H1 (cell line): ENCODE measurements at regions not wholly inside any gene's neighbourhood (a gene's known extent, or its start where the extent isn't known, plus 50 kb on each side); places are given as distances from the start of the nearest gene placed in this dataset.

Experiments used
- CEBPB ChIP-seq: IDR thresholded peaks from 2 replicates; pipeline ENCODE4 v1.6.1; 2012; ENCODE audit warnings: low read depth, low read length
- FOSL1 ChIP-seq: IDR thresholded peaks from 2 replicates; pipeline ENCODE4 v1.6.1; 2011; ENCODE audit warnings: mild to moderate bottlenecking, low read depth, low read length, moderate library complexity; ENCODE audit not compliant: insufficient read depth
- RNF2 ChIP-seq: fragments of 200-900, 300-1000 bp; sonication (generic); IDR thresholded peaks from 2 replicates; pipeline ENCODE4 v1.7.1; 2016; ENCODE audit warnings: borderline replicate concordance, low read depth, mild to moderate bottlenecking, antibody characterized with exemption, low read length; ENCODE audit not compliant: poor library complexity, severe bottlenecking; ENCODE audit errors: missing control alignments
- TF ChIP-seq, protein P1 (sequence below): IDR thresholded peaks from 2 replicates; pipeline ENCODE4 v1.6.1; 2012; ENCODE audit warnings: inconsistent platforms

DNA sequence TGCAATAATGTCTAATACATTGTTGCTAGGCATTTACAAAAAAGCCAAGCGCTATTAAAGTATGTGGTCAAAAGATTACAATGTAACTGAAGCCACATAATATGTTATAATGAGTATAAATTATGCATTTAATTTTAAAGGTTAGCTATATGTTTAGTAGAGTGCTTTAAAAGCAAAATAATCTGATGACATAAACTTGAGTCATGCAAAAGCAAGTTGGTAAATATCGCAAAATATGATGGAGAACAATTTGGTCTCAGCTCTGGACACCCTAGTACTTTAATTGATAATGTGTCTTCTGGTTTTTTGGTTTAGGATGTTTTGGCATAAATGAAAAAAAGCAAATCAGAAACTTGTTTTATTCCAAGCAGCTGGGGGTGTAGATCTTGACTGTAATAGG lies 188.6 kb upstream of the RREB1 start (continued):
- TF ChIP-seq CEBPB (no peak), RNF2 (no peak), FOSL1 (no peak)
- TF ChIP-seq, protein P1, sequence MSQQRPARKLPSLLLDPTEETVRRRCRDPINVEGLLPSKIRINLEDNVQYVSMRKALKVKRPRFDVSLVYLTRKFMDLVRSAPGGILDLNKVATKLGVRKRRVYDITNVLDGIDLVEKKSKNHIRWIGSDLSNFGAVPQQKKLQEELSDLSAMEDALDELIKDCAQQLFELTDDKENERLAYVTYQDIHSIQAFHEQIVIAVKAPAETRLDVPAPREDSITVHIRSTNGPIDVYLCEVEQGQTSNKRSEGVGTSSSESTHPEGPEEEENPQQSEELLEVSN, result no peak
- TF ChIP-seq, all 59 proteins: peak for 0
